ENCODE measurements at regions not wholly inside any gene's neighbourhood (a gene's known extent, or its start where the extent isn't known, plus 50 kb on each side); places are given as distances from the start of the nearest gene placed in this dataset.

GRCh38 chr3:178302966-178303930 is 233.0 kb upstream of the KCNMB2 start:
- no peak for DNase-seq (ENCODE audit: low read depth in 2 of 2)

DNA sequence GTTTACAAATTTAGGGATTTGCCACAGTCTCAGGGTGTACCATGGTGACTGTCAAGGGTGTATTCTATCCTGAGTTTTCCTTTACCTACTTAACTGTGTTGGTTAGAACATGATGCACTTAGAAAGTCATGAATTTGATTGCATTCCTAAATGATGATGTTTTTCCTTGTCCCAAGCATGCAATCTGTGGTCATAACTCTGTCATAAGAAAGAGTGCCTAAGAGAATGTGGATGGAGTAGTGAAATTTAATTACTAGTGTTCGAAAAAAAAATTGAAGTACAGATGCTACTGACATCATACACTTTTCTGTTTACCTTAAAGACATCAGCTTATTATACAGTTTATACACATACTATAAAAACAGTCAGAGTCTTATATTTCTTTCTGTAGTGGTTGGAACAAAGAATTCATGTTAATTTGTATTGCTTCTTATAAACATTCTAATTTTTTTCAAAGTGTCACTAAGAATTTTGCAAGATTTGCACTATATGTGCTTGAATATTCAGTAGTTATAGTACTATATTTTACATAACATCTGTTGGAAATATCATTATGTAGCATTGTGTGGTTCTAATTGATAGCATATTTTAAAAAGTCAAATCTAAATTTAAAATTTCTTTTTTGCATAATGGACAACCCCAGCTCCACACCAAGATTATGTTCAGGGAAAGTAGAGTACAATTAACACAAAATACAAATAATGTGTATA is 231.3 kb upstream of the KCNMB2 start:
- DNase-seq (ENCODE audit: low read depth in 2 of 2) = no peak

- DNase-seq (ENCODE audit: low read depth in 2 of 2) = no peak
These were observed 229.7 kb upstream of the KCNMB2 start for GRCh38 chr3:178306432-178307115.

- DNase-seq (ENCODE audit: low read depth in 2 of 2) = no peak
These were observed 227.5 kb upstream of the KCNMB2 start for GRCh38 chr3:178308771-178309170.

DNA sequence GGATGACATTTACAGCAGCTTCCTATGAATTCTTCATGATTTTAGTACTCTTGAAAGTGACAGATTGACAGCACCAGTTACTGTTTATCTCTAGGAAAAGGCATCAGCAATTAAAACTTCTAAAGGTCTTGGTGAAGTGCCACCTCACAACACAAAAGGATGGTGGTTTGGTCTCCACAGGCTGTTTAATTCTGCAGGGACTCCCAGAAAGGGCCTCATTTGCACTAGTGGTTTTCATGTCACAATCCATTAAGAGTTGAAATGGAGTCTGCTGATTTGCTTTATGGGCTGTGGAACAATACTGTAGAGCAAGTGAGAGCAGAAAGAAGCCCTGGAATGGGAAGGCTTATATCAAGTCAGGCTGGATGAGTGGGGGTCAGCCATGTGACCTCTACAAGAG is 225.3 kb upstream of the KCNMB2 start:
- DNase-seq (ENCODE audit: low read depth in 2 of 2) = no peak

DNA sequence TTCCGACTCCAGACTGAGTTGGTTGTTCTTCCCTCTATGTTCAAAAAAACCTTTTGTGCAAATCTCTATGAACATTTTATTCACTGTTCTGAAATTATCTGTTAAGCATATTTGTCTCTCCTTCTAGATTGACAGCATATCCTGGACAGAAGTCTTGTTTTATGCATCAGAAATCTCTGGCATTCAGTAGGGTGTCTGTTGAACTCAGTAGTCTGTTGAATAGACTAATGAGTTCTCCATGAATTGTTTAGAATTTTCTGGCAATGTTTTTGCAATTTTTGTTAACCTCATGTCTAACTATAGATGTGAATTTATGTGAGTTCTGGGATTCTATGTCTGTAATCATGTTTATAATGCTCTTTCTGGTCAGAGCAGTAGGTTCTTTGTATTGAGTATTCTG is 222.5 kb upstream of the KCNMB2 start:
- no peak for DNase-seq (ENCODE audit: low read depth in 2 of 2)

DNA sequence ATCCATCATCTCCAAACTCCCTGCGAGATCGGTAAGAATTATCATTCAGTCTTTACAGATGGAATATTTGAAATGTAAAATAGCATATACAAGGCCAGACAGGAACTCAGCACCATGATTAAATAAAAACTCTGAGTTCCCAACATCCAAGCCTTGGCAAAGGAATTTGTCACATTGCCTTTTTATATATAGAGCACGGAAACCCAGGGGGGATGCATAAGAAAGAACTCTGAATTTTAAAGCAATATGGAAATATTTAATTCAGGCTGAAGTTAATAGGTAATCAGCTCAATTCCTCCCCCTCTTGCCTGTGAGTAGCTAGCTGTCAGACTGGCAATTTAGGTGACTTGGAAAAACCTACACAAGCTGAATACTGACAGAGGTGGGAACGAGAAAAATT is 217.9 kb upstream of the KCNMB2 start:
- DNase-seq (ENCODE audit: low read depth in 2 of 2) = no peak

DNA sequence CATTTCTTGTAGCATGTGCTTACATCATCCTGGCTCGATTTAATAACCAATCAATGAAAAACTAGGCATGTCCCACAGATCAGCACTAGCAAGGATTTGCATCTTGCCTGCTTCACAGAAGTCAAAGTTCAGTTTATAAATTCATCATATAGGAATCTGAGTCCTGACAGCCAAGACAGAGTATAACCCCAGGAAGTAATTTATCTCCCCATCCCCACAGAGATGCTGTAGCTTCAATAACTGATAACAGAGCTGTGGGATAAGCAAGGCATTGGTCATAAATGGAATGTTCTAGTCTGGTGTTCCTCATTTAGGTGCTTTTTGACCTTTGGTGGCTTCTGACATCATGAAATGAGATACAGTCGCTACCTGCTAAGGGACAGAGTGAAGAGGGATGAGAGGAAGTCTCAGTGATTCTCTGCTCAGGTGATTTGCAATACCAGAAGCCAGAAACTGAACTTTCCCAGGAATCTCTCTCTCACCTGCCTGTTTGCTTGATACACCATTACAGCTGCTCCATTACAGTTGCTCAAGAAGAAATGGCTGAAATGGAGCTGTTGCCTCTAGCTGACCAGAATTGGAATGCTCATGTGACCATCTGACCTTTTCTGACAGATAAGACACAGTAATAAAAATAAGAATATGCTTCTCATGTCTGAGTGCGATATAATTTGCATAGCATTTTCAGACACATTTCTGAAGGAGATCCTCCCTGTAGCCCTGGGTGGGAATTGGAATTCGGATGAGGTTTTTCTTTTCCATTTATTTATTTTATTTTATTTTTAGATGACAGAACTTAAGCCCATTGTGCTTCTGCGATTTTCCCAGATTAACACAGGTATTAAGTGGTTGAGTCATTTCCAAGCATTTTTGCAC is 217.1 kb upstream of the KCNMB2 start:
- DNase-seq (ENCODE audit: low read depth in 2 of 2) = no peak

GRCh38 chr3:178320456-178321351 is 215.5 kb upstream of the KCNMB2 start:
- DNase-seq (ENCODE audit: low read depth in 2 of 2) = no peak

DNA sequence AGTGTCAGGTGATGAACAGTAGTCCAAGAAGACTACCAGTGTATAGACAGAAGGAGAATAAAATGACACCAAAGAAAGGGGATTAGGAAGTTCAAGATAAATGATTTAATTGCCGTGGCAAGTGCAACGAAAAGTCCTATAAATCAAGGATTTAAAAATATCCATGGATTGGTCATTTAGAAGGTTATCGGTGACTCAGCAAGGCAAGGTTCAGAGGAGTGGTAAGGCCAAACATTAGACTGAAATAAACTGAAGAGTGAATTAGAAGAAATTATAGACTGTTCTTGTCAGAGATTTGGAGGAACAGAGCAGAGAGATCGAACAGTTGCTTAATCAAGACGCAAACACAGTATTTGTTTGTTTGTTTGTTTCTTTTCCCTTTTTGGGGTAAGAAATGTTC is 211.9 kb upstream of the KCNMB2 start:
- DNase-seq (ENCODE audit: low read depth in 2 of 2) = no peak

DNA sequence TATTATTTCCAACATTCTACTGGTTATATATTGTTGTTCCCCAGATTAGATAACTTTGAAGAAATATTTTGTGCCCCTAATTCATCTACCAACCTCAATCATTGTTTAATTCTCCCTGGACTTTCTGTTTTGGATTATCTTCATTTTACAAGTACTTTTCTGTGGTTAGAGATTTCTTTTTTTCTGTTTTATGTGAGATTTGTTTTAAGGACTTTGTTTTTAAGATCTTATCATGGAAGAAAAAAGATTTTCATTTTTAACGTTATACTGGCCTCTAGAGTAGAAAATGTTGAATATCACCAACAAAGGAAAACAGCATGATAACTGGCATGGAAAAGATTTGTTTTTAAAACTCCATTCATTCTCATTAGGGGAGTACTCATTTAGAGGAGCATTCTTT is 210.9 kb upstream of the KCNMB2 start:
- DNase-seq (ENCODE audit: low read depth in 2 of 2) = no peak

- no peak for DNase-seq (ENCODE audit: low read depth in 2 of 2)
These were observed 206.3 kb upstream of the KCNMB2 start for GRCh38 chr3:178329936-178330335.

DNA sequence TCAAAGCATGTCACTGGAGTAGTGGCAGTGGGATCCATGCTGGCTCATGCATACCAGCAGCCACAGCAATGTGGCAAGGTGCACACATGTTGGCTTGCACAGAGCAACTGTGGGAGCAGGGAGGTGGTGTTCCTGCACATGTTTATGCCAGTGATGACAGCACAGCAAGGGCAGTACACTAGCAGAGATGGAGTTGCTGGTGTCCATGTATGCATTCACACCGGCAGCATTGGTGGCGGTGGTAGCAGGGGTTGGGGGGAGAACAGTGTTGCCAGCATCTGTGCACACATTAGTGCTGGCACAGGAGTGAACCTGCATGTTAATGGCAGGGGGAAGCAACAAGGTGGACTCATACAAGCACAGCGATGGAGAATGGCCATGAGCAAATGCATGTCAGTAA is 202.0 kb upstream of the KCNMB2 start:
- DNase-seq (ENCODE audit: low read depth in 2 of 2) = no peak

DNA sequence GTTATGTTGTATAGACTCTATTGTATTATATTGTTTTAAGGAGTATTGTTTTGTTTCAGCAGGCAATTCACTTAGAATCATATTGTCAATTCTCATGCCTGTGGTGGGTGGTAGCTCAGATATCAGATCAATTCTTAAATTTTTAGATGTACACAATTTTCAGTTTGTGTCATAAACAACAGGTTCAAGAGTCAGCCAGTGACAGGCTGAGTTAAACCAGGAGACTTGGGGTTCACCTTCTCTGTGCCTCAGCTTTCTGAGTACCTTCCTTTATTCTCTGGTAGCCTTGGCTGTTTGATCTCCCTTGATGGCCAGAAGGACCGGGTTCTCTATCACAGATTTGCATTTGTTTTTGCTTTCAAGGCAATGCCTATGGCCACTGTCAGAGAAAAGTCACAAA is 199.9 kb upstream of the KCNMB2 start:
- no peak for DNase-seq (ENCODE audit: low read depth in 2 of 2)

- DNase-seq (ENCODE audit: low read depth in 2 of 2) = no peak
These were observed 195.7 kb upstream of the KCNMB2 start for GRCh38 chr3:178340506-178340905.

DNA sequence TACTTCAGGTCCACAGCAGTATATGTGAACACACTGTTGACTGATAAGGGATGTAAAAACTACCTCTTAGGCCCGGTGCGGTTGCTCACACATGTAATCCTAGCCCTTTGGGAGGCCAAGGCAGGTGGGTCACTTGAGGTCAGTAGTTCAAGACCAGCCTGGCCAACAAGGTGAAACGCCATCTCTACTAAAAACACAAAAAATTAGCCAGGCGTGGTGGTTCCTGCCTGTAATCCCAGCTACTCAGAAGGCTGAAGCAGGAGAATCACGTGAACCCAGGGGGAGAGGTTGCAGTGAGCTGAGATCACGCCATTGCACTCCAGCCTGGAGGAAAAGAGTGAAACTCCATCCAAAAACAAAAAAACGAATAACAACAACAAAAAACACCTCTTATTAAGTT is 194.6 kb upstream of the KCNMB2 start:
- DNase-seq (ENCODE audit: low read depth in 2 of 2) = no peak

GRCh38 chr3:178342111-178342510 is 194.1 kb upstream of the KCNMB2 start:
- DNase-seq (ENCODE audit: low read depth in 2 of 2) = no peak

- DNase-seq (ENCODE audit: low read depth in 2 of 2) = no peak
These were observed 192.7 kb upstream of the KCNMB2 start for GRCh38 chr3:178343433-178344038.

GRCh38 chr3:178345944-178346343 is 190.3 kb upstream of the KCNMB2 start:
- DNase-seq (ENCODE audit: low read depth in 2 of 2) = no peak

Data from stimulated activated CD4-positive, alpha-beta T cell treated with anti-CD3 and anti-CD28 coated beads, Interleukin-1b, Interleukin-23, amount 100 ng/mL, for 1 hour (primary cell).